ENCODE measurements at regions not wholly inside any gene's neighbourhood (a gene's known extent, or its start where the extent isn't known, plus 50 kb on each side); places are given as distances from the start of the nearest gene placed in this dataset.

GRCh38 chr11:119872611-119873310 lies 143.8 kb upstream of the NECTIN1 start:
- H2AFZ ChIP-seq (ENCODE audit: low read depth, low read length) = peak overlapping the region; percentile 10
- H3K9ac ChIP-seq (ENCODE audit: low read length) = peak overlapping the region; percentile 57
- no peaks in the 10 kb centered on the region for H3K36me3 ChIP-seq (ENCODE audit: insufficient read depth, low read length)
- peak overlapping the region; percentile 79 for H3K27ac ChIP-seq (ENCODE audit: low read length)
- H3K27me3 ChIP-seq (ENCODE audit: insufficient read depth, low read depth, low read length) = no peaks in the 10 kb centered on the region
- peak overlapping the region; percentile 37 for H3K4me2 ChIP-seq (ENCODE audit: low read length)
- peak overlapping the region; percentile 29 for H3K4me3 ChIP-seq (ENCODE audit: low read length)
- no peaks in the 10 kb centered on the region for H3K9me2 ChIP-seq (ENCODE audit: insufficient read depth, low read length)
- H4K20me1 ChIP-seq (ENCODE audit: insufficient read depth) = no peaks in the 10 kb centered on the region
- no peaks in the 10 kb centered on the region for H3K79me2 ChIP-seq (replicated peaks; ENCODE audit: insufficient read depth, low read length)
- TF ChIP-seq REST (IDR thresholded peaks at IDR 0.05; ENCODE audit: borderline replicate concordance) = peak; percentile 66
- TF ChIP-seq SMC3 (conservative IDR thresholded peaks at IDR 0.05; ENCODE audit: poor library complexity) = peak; percentile 46
- no peak for TF ChIP-seq EZH2 (IDR thresholded peaks at IDR 0.05; ENCODE audit: borderline replicate concordance, insufficient read depth, low read length, poor library complexity, severe bottlenecking)
- TF ChIP-seq TAF1 (IDR thresholded peaks at IDR 0.05; ENCODE audit: low read depth) = no peak
- TF ChIP-seq EP300 (conservative IDR thresholded peaks at IDR 0.05; ENCODE audit: poor library complexity, severe bottlenecking) = peak; percentile 33
- TF ChIP-seq RAD21 (conservative IDR thresholded peaks at IDR 0.05) = peak; percentile 42
- TF ChIP-seq CTCF (IDR thresholded peaks at IDR 0.05; ENCODE audit: poor library complexity, severe bottlenecking) = no peak
- TF ChIP-seq MXI1 (conservative IDR thresholded peaks at IDR 0.05; ENCODE audit: poor library complexity, severe bottlenecking) = no peak
- peak; percentile 80 for TF ChIP-seq POLR2AphosphoS5 (IDR thresholded peaks at IDR 0.05)
- H3F3A ChIP-seq (ENCODE audit: insufficient read depth, low read length, poor library complexity, severe bottlenecking) = no peaks in the 10 kb centered on the region
- H3K9me3 ChIP-seq (ENCODE audit: low read length) = no peaks in the 10 kb centered on the region

GRCh38 chr11:119865661-119866156 lies 136.7 kb upstream of the NECTIN1 start:
- Histone ChIP-seq H3K4me3 (ENCODE audit: low read length) (no peak overlapping the region), H3K9me3 (ENCODE audit: low read length) (no peaks in the 10 kb centered on the region), H2AFZ (ENCODE audit: low read depth, low read length) (no peak overlapping the region), H3F3A (ENCODE audit: insufficient read depth, low read length, poor library complexity, severe bottlenecking) (no peaks in the 10 kb centered on the region), H3K27ac (ENCODE audit: low read length) (no peak overlapping the region), H3K4me2 (ENCODE audit: low read length) (no peak overlapping the region), H4K20me1 (ENCODE audit: insufficient read depth) (no peaks in the 10 kb centered on the region), H3K27me3 (ENCODE audit: insufficient read depth, low read depth, low read length) (no peaks in the 10 kb centered on the region), H3K9me2 (ENCODE audit: insufficient read depth, low read length) (no peaks in the 10 kb centered on the region), H3K9ac (ENCODE audit: low read length) (no peak overlapping the region), H3K79me2 (replicated peaks; ENCODE audit: insufficient read depth, low read length) (no peaks in the 10 kb centered on the region), H3K36me3 (ENCODE audit: insufficient read depth, low read length) (no peaks in the 10 kb centered on the region)
- TF ChIP-seq CTCF (IDR thresholded peaks at IDR 0.05; ENCODE audit: poor library complexity, severe bottlenecking) (no peak), EZH2 (IDR thresholded peaks at IDR 0.05; ENCODE audit: borderline replicate concordance, insufficient read depth, low read length, poor library complexity, severe bottlenecking) (no peak), EP300 (conservative IDR thresholded peaks at IDR 0.05; ENCODE audit: poor library complexity, severe bottlenecking) (no peak), POLR2AphosphoS5 (IDR thresholded peaks at IDR 0.05) (no peak), MXI1 (conservative IDR thresholded peaks at IDR 0.05; ENCODE audit: poor library complexity, severe bottlenecking) (no peak), RAD21 (conservative IDR thresholded peaks at IDR 0.05) (no peak), SMC3 (conservative IDR thresholded peaks at IDR 0.05; ENCODE audit: poor library complexity) (no peak), TAF1 (IDR thresholded peaks at IDR 0.05; ENCODE audit: low read depth) (no peak), REST (IDR thresholded peaks at IDR 0.05; ENCODE audit: borderline replicate concordance) (no peak)
